ENCODE measurements at regions not wholly inside any gene's neighbourhood (a gene's known extent, or its start where the extent isn't known, plus 50 kb on each side); places are given as distances from the start of the nearest gene placed in this dataset.

GRCh38 chr12:20248646-20249045, 119.7 kb upstream of the PDE3A start:
- no peak for TF ChIP-seq POLR2A (IDR thresholded peaks at IDR 0.05; ENCODE audit: low read depth, low read length)
- TF ChIP-seq MXI1 (IDR thresholded peaks at IDR 0.05; ENCODE audit: borderline replicate concordance, low read depth, low read length): no peak
- no peak for TF ChIP-seq SMC3 (IDR thresholded peaks at IDR 0.05; ENCODE audit: low read depth, low read length)
- TF ChIP-seq, protein P1, sequence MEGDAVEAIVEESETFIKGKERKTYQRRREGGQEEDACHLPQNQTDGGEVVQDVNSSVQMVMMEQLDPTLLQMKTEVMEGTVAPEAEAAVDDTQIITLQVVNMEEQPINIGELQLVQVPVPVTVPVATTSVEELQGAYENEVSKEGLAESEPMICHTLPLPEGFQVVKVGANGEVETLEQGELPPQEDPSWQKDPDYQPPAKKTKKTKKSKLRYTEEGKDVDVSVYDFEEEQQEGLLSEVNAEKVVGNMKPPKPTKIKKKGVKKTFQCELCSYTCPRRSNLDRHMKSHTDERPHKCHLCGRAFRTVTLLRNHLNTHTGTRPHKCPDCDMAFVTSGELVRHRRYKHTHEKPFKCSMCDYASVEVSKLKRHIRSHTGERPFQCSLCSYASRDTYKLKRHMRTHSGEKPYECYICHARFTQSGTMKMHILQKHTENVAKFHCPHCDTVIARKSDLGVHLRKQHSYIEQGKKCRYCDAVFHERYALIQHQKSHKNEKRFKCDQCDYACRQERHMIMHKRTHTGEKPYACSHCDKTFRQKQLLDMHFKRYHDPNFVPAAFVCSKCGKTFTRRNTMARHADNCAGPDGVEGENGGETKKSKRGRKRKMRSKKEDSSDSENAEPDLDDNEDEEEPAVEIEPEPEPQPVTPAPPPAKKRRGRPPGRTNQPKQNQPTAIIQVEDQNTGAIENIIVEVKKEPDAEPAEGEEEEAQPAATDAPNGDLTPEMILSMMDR (conservative IDR thresholded peaks at IDR 0.05; ENCODE audit: low read depth, low read length): no peak
- no peak for TF ChIP-seq NFE2L2 (IDR thresholded peaks at IDR 0.05; ENCODE audit: low read depth, low read length)
- TF ChIP-seq ELK1 (IDR thresholded peaks at IDR 0.05; ENCODE audit: borderline replicate concordance, low read depth, low read length): no peak
- TF ChIP-seq, protein P2, sequence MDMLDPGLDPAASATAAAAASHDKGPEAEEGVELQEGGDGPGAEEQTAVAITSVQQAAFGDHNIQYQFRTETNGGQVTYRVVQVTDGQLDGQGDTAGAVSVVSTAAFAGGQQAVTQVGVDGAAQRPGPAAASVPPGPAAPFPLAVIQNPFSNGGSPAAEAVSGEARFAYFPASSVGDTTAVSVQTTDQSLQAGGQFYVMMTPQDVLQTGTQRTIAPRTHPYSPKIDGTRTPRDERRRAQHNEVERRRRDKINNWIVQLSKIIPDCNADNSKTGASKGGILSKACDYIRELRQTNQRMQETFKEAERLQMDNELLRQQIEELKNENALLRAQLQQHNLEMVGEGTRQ (IDR thresholded peaks at IDR 0.05; ENCODE audit: low read depth, low read length): no peak
- no peak for TF ChIP-seq BHLHE40 (IDR thresholded peaks at IDR 0.05; ENCODE audit: low read depth, low read length)
